ENCODE measurements at regions not wholly inside any gene's neighbourhood (a gene's known extent, or its start where the extent isn't known, plus 50 kb on each side); places are given as distances from the start of the nearest gene placed in this dataset.

DNA sequence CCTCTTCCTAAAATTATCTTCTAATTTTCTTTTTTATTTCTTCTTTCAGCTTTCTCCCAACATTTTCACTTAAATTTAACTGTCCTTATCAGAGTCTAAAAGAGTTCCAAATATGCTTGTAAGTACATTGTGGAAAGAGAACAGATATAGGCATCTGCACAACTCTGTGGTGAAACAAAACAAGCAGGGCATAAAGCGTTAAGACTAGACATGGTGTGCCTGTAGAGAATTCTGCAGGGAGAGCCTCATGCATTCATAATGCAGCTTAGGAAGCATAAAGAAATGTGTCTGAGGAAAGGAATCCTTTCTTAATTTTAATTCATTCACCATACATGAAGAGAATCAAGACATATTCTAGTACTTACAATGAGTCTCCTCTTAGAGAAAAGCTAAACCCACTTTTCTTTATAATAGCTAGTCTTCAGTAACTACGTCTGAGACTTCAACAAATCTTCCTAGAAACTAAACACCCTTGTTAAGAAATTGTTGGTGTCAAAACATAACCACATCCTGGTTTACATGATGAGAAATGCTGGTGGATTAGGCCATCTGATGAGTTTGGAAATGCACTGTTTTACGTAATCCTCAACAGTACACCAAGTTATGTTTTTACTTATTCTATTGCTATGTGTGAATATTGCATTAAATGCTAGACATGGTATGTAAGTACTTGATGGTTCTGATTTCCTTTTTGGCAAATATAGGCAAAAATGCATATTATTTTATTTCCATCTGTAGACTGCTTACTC, 307.8 kb upstream of the GIMD1 start:
- DNase-seq = peak in 1 of 5 donors; percentile 41

DNA sequence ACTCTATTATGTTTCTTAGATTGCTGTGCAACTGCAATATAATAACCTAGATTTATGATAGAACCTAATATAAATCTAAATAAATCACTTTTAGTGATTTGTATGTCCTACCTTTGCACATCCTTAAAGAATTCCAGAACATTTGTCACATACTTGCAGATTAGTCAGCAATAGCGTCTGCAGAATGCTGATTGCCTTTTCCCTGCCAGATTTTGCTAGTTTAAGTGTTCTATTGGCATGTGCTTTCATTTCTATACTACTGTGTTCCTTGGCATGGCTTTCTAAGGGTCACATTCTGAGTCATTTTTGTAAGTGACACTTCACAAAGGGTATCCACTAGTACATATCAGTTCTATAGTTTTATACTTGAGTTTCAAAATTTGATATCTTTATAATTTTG, 303.1 kb upstream of the GIMD1 start:
- DNase-seq = no peak

DNA sequence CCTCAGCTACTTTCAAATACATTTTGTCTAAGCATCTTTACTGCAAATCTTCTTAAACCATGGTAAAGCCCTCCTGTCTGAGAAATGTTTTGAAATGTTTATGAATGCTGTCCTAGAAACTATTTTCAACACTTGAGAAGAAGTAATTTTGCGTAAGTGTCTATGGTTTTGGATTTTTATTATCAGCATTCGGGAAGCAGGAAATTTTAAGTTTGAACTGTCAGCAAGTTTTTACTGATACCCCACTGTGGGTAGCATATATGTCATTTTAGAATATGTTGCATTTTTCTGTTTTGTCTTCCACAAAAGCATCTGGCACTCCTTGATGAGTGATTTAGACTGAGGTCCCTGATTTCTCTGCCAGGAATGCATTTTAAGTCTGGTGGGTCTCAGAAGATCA, 302.4 kb upstream of the GIMD1 start:
- DNase-seq = no peak

DNA sequence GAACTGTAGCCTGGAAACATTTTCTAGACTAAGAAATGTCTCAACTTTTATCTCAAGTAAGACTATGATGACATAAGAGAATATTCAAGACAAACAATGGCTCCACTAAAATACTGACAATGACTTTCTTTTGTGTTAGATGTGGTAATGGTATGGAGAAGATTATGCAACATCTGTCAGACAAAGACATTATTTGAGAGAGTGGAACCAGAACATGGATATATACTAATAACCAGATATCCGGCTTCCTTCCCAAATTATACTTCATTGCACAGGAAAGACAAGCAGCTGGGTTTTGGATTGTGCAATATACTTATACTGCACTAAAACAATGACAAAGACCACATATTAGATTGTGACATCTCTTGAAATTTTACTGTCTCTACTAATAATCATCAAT, 290.8 kb upstream of the GIMD1 start:
- DNase-seq = no peak

DNA sequence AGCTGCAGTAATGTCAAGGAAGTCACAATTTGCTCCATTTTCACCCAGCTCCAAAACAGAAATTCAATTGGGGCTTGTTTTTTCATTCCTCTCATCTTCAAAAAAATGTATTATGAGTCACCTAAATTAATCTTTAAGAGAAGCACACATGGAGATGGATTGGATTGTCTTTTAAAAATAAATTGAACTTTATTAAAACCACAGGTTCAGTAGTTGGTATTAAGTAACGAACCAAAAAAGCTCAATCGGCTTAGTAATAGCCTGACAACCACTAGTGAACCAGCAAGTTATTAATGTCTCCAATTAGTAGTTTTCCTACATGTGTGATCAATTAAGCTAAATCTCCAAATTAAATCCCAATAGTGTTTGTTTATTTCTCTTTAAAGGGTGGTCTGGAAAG, 283.5 kb upstream of the GIMD1 start:
- DNase-seq = no peak

DNA sequence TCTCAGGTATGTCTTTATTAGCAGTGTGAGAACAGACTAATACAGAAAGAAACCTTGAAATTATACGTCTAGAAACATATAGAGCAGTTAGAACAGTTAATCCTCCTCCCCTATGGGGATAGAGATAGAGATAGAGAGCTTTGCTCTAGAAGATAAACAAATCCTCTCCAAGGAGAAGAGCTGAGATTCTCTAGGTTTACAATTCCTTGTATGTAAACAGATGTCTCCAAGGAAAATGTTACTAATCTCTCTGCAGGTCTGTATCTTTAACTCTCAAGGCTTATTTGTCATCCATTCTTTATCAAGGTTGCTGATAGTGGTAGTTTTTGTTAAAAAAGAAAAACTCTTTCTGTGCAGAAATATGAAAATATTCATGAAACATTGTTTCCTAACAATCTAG, 282.1 kb upstream of the GIMD1 start:
- no peak for DNase-seq

DNA sequence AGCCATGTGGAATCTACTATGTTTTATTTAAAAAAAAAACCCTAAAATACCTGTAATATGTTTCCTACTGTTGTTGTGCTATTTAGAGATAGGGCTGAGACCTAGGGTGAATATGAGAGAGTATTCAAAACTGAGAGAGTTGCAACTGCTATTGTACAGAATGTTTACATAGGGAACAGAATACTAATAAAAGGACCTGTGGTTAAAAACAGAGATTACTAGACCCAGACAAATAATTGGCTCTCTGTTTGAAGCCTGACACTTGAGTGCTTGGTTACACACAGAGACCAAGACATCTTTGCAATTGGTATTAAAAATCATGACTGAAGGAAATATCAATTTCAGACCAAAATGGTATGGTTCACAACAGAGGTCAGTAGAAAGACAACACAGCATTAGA, 278.9 kb upstream of the GIMD1 start:
- no peak for DNase-seq

DNA sequence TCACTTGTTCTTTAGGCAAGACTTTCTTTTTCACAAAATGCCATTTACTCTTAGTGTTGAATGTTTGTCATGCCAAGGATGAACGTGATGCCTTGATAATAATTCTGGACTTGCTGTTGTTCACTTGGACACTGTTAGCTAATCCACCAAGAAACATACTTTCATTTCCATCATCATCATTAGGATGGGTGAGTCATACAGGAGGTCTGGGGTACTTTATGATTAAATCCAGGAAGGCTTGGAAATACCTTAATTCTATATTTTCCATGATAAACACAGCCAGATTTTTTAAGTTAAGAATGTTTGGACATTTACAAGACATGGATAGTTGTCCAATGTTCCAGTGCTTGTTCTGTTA, 260.7 kb upstream of the GIMD1 start:
- DNase-seq = no peak

DNA sequence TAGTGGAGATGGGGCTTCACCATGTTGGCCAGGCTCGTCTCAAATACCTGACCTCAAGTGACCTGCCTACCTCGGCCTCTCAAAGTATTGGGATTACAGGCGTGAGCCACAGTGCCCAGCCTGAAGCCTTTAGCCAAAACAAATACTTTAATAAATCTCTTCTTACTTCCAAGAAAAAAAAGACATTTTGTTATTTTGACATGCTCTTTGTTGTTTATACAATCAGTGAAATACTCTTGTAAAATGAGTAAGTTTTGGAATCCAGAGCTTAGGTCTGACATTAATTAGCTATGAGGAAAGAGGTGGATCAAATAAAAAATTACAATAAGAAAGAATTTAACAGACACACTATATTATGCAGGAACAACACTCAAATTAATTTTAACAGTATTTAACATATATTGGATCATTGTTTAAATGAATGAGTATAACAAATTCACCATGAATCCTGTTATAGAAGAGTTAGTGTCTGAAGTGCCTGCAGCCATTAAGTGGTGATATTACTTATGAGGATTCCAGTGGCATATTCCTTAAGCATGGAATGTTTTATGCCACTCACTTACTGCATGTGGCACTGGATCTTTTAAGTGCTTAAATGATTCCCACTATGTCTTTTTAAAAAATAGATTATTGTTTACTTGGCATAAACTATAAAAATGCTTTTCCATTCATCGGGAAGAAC, 260.1 kb upstream of the GIMD1 start:
- DNase-seq = no peak

DNA sequence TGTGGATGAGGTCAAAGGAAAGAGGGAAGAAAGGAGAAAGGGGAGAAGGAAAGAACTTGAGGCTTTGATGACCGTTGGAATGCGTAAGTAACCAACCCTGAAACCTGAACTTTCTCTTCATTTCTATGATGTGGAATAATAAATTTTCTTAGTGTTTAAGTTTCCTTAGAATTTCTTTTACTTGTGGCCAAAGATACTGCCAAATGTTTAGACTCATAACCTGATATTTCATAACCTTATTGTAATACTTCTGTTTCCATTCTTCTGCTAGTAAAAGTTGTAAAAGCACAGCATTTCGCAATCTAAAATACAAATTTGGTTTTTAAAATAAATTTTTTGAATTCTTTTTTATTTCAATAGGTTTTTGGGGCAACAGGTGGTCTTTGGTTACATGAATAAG, 258.5 kb upstream of the GIMD1 start:
- DNase-seq = no peak

DNA sequence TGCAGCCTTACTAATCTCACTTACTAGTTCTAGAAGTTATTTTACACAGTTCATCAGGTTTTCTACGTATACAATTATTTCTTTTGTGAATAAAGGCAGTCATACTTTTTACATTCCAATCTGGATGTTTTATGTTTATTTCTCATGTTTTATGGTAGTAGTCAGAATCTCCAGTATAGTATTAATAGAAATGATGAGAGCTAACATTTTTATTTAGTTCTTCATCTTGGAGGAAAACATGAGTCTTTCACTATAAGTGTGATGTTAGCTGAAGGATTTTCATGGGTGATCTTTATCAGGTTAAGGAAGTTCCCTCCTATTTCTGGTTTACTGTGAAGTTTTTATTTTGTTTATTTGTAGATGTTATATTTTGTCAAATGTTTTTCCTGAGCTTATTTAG, 256.1 kb upstream of the GIMD1 start:
- DNase-seq = no peak

DNA sequence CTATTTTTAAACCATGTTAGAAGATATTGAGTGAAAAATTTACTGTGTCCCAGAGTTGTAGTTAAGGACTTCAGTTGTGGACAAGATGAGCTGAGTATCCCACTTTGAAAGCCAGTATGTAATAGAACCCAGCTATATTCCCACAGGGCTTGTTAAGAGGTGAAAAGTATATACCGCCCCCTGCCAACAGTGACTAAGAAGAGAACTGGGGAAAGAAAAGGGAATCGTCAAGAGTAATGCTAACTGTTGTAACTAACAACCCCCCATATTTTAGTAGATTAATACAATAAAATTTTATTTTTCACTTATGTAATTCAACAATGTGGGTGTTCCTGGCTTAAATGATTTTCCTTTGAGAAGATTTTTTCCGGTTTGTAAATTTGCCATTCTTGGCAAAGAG, 250.4 kb upstream of the GIMD1 start:
- no peak for DNase-seq

DNA sequence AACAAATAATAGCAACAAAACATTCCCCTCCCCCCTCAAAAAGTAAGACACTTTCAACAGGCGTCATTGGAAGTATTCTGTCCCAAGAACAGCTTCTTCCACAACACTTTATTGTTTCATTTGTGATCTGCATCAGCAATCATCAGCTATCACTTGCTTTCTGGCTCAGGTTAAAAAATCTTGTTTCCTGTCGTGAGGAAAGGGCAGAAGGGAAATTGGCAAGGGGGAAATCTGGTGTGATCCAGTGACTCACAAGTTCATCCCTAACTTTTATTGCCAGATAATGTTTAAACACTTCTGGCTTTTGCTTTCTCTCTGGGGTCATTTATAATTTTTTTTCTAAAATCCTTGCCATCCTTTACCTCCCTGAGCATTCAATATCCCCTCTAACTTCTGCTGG, 247.4 kb upstream of the GIMD1 start:
- DNase-seq = no peak

DNA sequence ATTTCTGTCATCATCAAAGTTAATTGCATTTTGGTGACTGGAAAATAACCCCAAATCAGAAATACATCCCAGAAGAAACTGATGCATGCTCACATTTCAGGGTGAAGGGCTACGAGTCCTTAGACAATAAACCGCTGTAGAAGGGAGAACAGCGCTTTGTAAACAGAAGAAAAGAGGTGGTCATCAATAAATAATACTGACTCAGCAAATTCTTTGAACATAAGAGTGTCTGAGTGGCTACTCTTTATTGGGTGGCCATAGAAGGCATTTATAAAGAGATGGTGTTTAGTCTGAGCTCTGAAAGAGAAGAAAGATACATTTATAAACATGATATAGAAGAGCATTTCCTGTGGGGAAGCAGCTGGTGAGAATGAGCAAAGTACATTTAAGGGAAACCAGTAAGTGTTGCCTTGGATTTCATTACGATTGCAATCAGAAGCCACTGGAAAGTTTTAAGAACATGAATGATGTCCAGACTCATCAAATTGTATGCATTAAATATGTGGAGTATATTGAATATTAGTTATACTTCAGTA, 246.9 kb upstream of the GIMD1 start:
- DNase-seq = no peak

DNA sequence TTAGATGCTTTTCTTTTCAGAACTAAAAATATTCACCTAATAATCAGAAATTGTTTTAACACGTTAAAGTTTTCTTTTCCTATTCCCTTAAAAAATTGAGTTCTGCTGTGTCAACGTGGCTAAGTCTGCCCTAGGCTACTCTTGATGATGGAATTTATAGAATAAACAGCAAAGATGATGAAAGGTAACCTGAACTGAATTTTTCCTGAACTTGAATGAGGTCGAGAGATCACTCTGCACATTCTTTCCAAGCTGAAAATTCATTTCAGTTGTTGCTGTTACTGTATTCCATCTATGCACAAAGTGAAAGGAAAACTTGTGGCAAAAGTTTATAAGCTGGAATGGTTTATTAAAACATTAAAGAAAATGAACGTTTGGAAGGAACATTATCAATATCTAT, 245.9 kb upstream of the GIMD1 start:
- DNase-seq = no peak

DNA sequence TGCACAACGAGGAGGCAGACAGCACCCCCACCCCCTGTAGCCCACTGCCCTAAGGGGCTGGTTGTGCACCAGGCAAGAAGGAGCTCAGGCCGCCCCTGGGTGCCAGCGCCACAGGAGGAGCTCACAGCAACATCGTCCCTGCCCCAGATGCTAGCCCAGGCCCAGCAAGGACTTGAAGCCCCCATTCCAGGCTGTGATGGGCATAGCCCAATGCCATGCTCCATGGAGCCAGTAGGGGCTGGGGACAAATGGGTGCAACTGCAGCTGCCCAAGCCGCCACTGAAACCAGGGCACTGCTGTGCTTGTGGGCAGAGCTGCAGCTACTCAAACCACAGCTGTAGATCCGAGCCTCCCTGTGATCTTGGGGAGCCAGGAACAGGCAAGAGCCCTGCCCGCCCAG, 241.3 kb upstream of the GIMD1 start:
- no peak for DNase-seq

DNA sequence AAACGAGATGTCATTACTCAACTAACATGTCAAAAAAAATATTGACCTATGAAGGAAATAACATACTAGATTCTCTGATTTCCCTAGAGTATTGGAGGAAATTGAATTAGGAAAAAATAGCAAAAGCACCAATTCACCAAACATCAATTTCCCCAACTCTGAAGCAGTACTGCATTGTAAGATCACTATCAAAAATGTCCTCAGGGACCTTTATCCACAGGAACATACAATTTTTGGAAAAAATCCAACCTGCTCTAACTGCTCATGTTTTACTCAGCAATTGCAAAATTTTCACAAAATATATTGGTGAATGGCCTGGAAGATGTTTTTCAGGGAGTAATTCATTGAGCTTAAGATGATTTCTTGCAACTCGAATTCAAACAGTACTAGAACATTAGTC, 239.0 kb upstream of the GIMD1 start:
- DNase-seq = no peak

DNA sequence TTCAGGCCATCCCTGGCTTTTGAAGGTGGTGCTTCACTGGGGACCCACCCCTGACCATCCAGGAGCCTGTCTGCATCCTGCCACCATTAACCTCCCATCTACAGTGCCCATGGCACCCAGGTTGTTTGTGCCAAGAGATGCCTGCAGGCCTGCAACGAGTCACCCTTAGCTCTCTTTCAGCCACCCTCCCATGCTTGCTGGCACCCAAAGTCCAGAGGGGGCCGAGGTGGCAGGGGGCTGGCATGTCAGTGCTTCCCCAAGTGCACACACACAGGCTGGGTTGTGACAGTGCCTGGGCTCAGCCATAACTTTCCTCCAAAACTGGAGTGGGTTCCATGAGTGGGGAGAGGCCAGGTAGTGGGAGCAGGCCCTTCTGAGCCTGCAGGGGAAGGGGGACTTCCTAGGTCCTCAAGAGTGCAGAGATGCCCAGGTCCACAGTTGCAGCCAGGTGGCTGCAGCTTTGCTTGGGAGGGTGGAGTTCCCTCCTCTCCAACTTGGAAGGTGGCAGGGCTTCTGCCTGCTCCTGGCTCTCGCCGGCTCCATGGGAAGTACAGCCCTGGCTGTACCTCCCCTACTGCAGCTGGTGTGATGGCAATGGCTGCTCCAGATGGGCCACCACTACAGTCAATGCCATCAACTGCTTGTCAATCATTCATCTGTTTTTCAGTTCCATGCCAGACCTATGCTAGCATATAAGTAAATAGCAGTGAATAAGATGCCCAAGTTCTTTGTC, 235.9 kb upstream of the GIMD1 start:
- DNase-seq = no peak

DNA sequence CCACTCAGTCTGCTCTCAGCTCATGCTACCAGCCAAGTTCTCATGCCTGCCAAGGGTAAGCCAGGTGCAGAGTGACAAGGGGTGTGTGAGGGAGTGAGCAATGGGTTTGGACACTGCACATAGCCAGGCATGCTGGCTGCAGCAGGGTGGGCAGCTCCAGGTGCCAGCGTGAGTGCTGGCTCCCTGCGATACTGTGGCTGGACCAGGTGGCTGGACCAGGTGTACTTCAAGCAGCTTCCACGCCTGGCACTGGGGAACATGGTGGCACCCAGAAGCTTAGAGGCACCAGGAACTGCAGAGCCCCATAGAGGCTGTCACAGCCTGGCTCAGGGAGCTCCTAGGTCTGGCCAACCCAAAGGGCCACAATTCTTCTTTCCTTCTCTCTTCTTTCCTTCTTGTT, 234.9 kb upstream of the GIMD1 start:
- DNase-seq = no peak

DNA sequence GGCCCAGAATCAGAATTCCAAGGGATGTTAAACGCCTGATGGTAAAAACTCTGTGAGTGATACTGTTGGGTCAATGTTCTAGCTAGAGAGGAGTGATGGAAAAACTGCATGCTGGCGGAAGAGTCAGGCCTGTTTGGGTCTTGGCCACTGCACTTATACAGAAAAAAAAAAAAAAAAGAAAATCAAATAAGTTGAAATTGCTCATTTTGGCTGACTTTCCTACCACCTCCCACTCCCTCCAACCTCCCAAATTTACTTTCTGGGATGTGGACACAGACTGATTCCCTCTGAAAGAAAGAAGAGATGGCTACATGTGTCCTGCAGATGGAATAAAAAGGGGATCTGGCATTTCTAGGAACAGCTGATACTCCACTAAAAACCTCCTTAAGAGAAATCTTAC, 234.1 kb upstream of the GIMD1 start:
- DNase-seq = no peak

DNA sequence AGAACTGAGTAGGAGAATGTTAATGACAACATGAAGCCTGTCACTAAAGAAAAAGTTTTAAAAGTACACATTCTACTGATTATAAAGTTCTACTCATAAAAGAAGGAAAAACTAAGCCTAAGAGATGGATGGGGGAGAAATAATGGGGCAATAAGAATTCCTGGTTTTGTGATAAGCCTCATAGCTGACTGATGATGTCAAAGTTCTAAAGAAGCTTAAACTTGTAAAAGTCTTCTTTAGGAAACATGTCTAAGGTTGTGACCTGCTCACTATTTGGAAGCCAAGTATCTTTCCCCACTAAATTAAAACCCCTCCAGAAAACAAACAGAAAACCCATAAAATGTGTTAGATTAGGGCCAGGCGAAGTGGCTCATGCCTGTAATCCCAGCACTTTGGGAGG, 232.9 kb upstream of the GIMD1 start:
- DNase-seq = no peak

DNA sequence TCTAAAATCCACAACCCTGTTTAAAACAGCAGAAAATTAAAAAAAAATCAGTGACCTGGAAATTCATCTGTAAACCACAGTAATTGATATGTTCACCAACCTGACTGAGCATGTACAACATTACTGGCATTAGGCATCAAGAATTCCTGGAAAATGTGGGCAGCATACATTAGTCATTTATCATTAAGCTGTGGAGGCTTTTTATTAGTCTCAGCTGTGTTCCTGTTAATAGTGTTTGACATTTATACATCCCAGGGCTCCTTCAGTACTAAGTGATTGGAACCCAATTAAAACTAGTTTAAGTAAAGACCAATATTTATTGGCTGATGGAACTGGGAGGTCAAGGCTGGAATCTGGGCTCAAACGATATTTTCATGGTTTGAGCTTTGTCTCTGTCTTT, 227.3 kb upstream of the GIMD1 start:
- DNase-seq = no peak

DNA sequence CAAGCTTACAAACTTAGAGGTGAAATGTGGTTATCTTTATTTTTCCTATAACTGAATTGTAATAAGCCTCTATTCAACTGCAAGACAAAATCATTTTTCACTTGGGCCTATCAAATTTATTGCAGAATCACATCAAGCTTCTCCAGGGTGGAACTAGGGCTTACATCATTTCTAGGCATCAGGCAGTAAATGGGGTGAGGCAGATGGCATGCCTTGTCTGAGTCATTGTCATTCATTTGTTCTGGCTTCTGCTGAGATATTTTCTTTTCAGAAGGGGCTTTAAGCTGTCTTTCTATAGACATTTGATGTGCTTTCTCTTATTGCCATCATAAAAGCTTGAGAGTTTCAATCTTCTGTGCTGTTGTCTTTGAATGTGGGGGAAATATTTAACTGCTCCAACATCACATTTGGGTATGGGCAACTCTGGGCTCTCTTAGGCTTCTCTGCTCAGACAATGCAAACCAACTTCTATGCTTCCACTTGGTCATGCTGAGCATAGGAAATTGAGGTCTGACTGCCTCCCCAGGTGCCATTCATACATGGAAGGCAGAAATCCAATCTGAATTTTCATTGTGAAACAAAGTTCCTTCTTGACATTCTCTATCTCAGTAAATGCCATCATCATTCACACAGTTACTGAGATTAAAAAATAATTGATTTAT, 225.8 kb upstream of the GIMD1 start:
- DNase-seq = no peak

Data from T-helper 1 cell (primary cell).